HEK293 (cell line): ENCODE measurements at regions not wholly inside any gene's neighbourhood (a gene's known extent, or its start where the extent isn't known, plus 50 kb on each side); places are given as distances from the start of the nearest gene placed in this dataset.

Experiments used
- ZNF121 ChIP-seq: fragments of 450-650 bp; formaldehyde crosslinking; IDR thresholded peaks from 2 replicates; pipeline ENCODE4 v1.5.1; 2016; ENCODE audit warnings: missing biosample characterization, missing genetic modification characterization
- ZNF302 ChIP-seq: fragments of 450-650 bp; formaldehyde crosslinking; IDR thresholded peaks from 2 replicates; pipeline ENCODE4 v1.5.1; 2016; ENCODE audit warnings: missing biosample characterization, missing genetic modification characterization, low read depth

DNA sequence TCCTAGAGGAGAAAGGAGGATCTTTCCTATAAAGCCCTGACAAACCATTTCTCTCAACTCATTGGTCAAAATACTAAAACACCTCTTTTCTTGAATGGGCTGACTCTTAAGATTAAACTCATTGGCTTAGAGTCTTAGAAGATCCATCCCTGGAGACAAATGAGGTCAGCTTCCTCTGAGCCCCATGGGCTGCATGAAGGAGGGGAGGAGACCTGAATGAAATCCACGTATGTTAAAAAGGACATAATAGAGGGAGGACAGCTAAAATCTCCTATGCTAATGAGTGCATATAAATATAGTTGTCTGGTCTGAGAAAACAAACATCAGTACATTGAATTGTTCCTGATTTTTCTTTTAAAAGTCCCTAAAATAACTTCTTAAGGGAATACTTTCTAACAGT lies 255.0 kb downstream of the TBL1XR1 start:
- no peak for TF ChIP-seq ZNF302 (tag by site-specific recombination)
- TF ChIP-seq ZNF121 (tag by site-specific recombination): no peak
